ENCODE measurements at regions not wholly inside any gene's neighbourhood (a gene's known extent, or its start where the extent isn't known, plus 50 kb on each side); places are given as distances from the start of the nearest gene placed in this dataset.

- peak overlapping the region; percentile 38; the same call in 1 of the 2 replicates for H3K27ac ChIP-seq
Measured at GRCh38 chr2:150620855-150621254, 133.4 kb upstream of the RND3 start.

GRCh38 chr2:150620416-150620815, 132.9 kb upstream of the RND3 start:
- TF ChIP-seq, protein P1, sequence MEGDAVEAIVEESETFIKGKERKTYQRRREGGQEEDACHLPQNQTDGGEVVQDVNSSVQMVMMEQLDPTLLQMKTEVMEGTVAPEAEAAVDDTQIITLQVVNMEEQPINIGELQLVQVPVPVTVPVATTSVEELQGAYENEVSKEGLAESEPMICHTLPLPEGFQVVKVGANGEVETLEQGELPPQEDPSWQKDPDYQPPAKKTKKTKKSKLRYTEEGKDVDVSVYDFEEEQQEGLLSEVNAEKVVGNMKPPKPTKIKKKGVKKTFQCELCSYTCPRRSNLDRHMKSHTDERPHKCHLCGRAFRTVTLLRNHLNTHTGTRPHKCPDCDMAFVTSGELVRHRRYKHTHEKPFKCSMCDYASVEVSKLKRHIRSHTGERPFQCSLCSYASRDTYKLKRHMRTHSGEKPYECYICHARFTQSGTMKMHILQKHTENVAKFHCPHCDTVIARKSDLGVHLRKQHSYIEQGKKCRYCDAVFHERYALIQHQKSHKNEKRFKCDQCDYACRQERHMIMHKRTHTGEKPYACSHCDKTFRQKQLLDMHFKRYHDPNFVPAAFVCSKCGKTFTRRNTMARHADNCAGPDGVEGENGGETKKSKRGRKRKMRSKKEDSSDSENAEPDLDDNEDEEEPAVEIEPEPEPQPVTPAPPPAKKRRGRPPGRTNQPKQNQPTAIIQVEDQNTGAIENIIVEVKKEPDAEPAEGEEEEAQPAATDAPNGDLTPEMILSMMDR (conservative IDR thresholded peaks at IDR 0.05) = no peak
- no peak for TF ChIP-seq ZFX (IDR thresholded peaks at IDR 0.05)
- H3K27ac ChIP-seq = no peak overlapping the region

More at GRCh38 chr2:150620855-150621254, 133.4 kb upstream of the RND3 start:
- TF ChIP-seq, protein P1 (conservative IDR thresholded peaks at IDR 0.05) = no peak
- no peak for TF ChIP-seq ZFX (IDR thresholded peaks at IDR 0.05)

DNA sequence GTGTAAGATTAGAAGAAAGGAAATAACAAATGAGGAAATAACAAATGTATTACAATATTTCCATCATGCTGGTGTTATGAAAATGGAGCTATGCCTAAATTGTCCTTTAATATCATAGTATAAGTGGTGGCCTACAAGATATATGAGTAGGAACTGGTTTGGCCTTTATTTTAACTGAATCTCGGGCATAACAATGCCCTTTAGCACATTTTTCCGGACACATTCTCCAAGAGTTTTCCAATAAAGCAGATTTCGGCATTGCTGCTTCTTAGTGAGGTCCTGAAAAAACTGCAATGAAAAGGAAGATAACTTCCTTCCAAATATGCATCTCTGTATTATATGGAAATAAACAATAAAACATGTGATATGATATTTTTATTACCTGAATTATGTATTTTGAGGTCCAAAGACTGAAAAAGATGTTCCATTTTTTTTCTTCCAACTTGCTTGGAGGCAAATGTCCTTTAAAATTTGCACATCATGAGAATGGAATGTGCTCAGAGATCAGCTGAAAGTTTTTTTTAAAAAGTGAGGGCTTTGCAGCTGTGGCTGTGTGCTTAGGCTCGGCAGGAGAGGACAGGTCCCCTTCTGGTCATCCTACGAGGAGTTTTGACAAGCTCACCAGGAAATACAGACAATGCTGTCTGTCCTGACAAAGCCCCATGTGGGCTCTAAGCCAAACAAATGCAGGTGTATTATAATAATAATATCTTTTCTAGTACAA, 132.3 kb upstream of the RND3 start:
- TF ChIP-seq, protein P1 (conservative IDR thresholded peaks at IDR 0.05) = no peak
- TF ChIP-seq ZFX (IDR thresholded peaks at IDR 0.05) = no peak
- H3K27ac ChIP-seq = no peak overlapping the region

DNA sequence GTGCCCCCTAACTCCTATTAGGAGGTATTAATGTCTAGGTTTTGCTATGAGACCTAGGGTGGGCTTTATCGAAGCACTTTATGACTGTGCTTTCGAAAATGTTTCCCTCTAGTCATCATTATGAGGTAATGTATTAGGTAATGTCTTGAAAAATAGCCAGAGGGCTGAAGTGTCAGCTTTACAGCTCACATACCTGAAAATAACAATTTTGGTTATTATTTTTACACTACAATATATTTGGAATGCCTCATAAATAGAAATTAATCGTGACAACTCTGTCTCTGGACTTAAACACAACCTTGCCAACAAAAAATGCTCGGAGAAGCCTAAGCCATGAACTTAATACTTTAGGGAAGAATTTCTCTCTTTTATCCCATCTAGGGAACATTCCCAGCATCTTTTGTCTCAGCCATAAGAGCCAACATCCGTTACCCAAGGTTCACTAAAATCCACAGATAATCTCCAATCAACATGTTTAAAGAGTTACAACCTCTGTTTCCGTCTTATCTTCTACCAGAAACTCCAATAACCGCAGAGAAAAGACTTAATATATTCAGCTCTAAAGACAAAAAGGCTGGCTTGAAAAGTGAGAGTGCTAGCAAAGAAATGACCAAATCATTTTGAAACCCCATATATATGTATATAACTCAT, 130.9 kb upstream of the RND3 start:
- TF ChIP-seq, protein P1 (conservative IDR thresholded peaks at IDR 0.05) = no peak
- TF ChIP-seq ZFX (IDR thresholded peaks at IDR 0.05) = no peak
- no peak overlapping the region for H3K27ac ChIP-seq

DNA sequence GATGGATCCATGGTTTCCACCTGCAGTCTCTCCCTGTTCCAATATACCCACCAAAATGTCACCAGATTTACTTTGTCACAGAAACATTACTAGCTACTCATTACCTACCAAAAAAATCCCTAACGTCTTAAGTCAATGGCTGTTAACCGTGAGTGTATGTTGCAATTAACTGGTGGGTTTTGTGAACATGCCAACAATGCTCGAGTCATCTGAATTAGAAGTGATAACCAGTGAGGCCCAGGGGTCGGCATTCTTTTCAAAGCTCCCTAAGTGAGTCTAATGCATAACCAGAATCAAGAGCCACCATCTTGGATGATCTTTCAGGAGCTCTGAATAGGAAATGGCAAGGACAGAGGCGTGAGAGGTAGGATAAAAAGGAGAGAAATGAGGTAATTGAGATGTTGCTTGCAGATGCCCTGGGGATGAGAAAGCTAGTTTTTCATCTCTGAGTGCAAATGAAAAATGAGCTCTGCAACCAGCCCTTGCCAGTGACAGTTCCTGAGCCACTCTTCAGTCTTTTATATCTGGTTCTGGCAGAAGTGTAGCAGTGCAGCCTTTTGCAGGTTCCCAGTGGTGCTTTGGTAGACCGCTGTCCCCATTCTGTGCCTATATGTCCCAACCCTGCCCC, 130.0 kb upstream of the RND3 start:
- TF ChIP-seq ZFX (IDR thresholded peaks at IDR 0.05) = no peak
- TF ChIP-seq, protein P1 (conservative IDR thresholded peaks at IDR 0.05) = no peak
- H3K27ac ChIP-seq = no peak overlapping the region

DNA sequence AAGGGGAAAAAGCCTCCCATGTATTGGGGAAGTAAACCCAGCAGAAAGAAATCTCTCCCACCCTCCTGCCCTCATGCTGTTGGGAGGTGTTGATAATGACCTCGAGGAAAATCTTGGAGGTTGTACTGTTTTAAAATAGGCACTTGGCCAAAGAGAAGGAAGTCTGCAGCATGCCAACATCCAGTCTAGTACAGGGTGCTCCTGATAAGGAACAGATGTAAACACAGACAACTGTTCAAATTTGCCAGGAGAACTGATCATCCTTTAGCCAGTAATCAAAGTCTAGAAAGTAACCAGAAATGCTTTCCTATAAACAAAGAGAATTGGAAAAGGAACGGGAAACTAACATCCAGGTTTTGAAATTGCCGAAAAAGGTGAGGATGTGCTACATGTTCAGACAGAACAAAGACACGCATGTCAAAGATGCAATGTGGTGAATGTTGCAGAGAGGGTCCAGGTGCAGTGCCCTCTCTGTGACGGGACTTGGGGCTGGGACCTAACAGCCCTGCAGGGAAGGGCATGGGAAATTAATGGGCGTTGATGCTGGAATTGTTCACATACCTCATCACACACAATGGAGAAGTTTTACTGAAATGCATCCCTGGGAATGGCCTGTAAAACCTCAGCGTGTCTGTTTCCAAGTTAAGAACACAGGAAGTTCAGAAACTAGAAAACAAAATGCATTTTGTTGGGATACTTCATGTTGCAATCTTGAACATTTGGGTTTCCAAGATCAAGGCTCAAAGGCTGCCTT, 125.7 kb upstream of the RND3 start:
- no peak for TF ChIP-seq ZFX (IDR thresholded peaks at IDR 0.05)
- H3K27ac ChIP-seq = peak overlapping the region; percentile 65; the same call in 1 of the 2 replicates

GRCh38 chr2:150610670-150611279, 123.3 kb upstream of the RND3 start:
- H3K27ac ChIP-seq = no peak overlapping the region

More at GRCh38 chr2:150610670-150611279, 123.3 kb upstream of the RND3 start:
- TF ChIP-seq, protein P1 (conservative IDR thresholded peaks at IDR 0.05) = peak; percentile 81
- no peak for TF ChIP-seq ZFX (IDR thresholded peaks at IDR 0.05)
